Natural killer cell (primary cell): ENCODE measurements at regions not wholly inside any gene's neighbourhood (a gene's known extent, or its start where the extent isn't known, plus 50 kb on each side); places are given as distances from the start of the nearest gene placed in this dataset.

Source experiments
- ATAC-seq, 3 donors: fragments of 150-1000 bp in 2 of 3; fragments of 200-7000 bp in 1 of 3; cut with Tn5 transposase; 1 replicate in 1 of 3; 2 replicates in 2 of 3; pipeline ENCODE4 v1.10.0; 2021; ENCODE audit warnings: mild to moderate bottlenecking in 2 of 3, moderate library complexity in 2 of 3
- DNase-seq, 2 donors: peaks; one replicate each; pipeline versions ENCODE4 v3.0.0 to v3.0.0-alpha.2; 2013 to 2021; ENCODE audit warnings: mixed read lengths in 1 of 2
- H3K27ac ChIP-seq: one replicate; pipeline ENCODE4 v1.5.1; 2013; ENCODE audit warnings: mild to moderate bottlenecking, low read length
- H3K27me3 ChIP-seq: one replicate; pipeline ENCODE4 v1.6.1; 2013; ENCODE audit warnings: low read length; ENCODE audit not compliant: control insufficient read depth, insufficient read depth
- H3K36me3 ChIP-seq: one replicate; pipeline ENCODE4 v1.6.1; 2013; ENCODE audit warnings: low read length; ENCODE audit not compliant: control insufficient read depth, insufficient read depth
- H3K4me1 ChIP-seq: one replicate; pipeline ENCODE4 v1.6.1; 2013; ENCODE audit warnings: low read length; ENCODE audit not compliant: control insufficient read depth, insufficient read depth
- H3K4me3 ChIP-seq: one replicate; pipeline ENCODE4 v1.5.1; 2013; ENCODE audit warnings: low read length
- H3K9me3 ChIP-seq: one replicate; pipeline ENCODE4 v1.6.1; 2013; ENCODE audit warnings: low read length; ENCODE audit not compliant: control insufficient read depth, insufficient read depth
- H3K27ac Mint-ChIP-seq, 2 donors: one replicate each; pipeline ENCODE4 v1.8.0; 2022; ENCODE audit warnings: mild to moderate bottlenecking in 2 of 2, mixed read lengths in 2 of 2, moderate library complexity in 1 of 2
- H3K27me3 Mint-ChIP-seq, 2 donors: one replicate each; pipeline ENCODE4 v1.8.0; 2022; ENCODE audit warnings: low read depth in 2 of 2, mixed read lengths in 2 of 2
- H3K36me3 Mint-ChIP-seq: one replicate; pipeline ENCODE4 v1.8.0; 2022; ENCODE audit warnings: mixed read lengths
- H3K4me1 Mint-ChIP-seq, 2 donors: one replicate each; pipeline ENCODE4 v1.8.0; 2022; ENCODE audit warnings: mixed read lengths in 2 of 2
- H3K4me3 Mint-ChIP-seq: one replicate; pipeline ENCODE4 v1.8.0; 2022; ENCODE audit warnings: mild to moderate bottlenecking, moderate library complexity, mixed read lengths
- H3K9me3 Mint-ChIP-seq, 2 donors: one replicate each; pipeline ENCODE4 v1.8.0; 2022; ENCODE audit warnings: mixed read lengths in 2 of 2
- WGBS: methylation state at CpG from one replicate; pipeline ENCODE4 v1.1.7; 2013; ENCODE audit warnings: missing lambda C conversion rate; ENCODE audit not compliant: insufficient coverage; 5-methylcytosine and 5-hydroxymethylcytosine counted together
- intact Hi-C: fragments of 100-400 bp; cut with micrococcal nuclease; formaldehyde crosslinking; loops from one replicate; pipeline ENCODE4 v1.14.2; 2022
- TF ChIP-seq, protein P1 (sequence below): fragments of 200-600 bp; IDR thresholded peaks from one replicate; pipeline ENCODE4 v1.8.0; 2022; ENCODE audit warnings: antibody characterized with exemption

- ATAC-seq (no peak), DNase-seq (no peak)
- WGBS, result no CpG with 5 or more reads among the region's 2 CpGs
- Histone ChIP-seq H3K36me3 (no peaks in the 10 kb centered on the region), H3K9me3 (peaks cover 2% of the 10 kb centered on the region), H3K4me1 (no peaks in the 10 kb centered on the region), H3K4me3 (no peak overlapping the region), H3K27me3 (no peaks in the 10 kb centered on the region), H3K27ac (no peak overlapping the region)
- intact Hi-C loops, result no loop called here
- no peaks in the 10 kb centered on the region for H3K36me3 Mint-ChIP-seq
- no peaks in the 10 kb centered on the region for H3K4me1 Mint-ChIP-seq
- TF ChIP-seq, protein P1, sequence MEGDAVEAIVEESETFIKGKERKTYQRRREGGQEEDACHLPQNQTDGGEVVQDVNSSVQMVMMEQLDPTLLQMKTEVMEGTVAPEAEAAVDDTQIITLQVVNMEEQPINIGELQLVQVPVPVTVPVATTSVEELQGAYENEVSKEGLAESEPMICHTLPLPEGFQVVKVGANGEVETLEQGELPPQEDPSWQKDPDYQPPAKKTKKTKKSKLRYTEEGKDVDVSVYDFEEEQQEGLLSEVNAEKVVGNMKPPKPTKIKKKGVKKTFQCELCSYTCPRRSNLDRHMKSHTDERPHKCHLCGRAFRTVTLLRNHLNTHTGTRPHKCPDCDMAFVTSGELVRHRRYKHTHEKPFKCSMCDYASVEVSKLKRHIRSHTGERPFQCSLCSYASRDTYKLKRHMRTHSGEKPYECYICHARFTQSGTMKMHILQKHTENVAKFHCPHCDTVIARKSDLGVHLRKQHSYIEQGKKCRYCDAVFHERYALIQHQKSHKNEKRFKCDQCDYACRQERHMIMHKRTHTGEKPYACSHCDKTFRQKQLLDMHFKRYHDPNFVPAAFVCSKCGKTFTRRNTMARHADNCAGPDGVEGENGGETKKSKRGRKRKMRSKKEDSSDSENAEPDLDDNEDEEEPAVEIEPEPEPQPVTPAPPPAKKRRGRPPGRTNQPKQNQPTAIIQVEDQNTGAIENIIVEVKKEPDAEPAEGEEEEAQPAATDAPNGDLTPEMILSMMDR, result no peak
- H3K27ac Mint-ChIP-seq, result no peak overlapping the region
- no peaks in the 10 kb centered on the region for H3K27me3 Mint-ChIP-seq
- H3K9me3 Mint-ChIP-seq, result peaks cover 16 to 19% of the 10 kb centered on the region in 2 donors
- H3K4me3 Mint-ChIP-seq, result no peak overlapping the region
These were observed 240.0 kb downstream of the DIO2 start for GRCh38 chr14:79971330-79971729.

- H3K4me1 ChIP-seq, result no peaks in the 10 kb centered on the region
- intact Hi-C loops, result no loop called here
- H3K27ac ChIP-seq, result no peak overlapping the region
- DNase-seq (no peak), ATAC-seq (no peak)
- no peaks in the 10 kb centered on the region for H3K27me3 ChIP-seq
- WGBS, result no CpG with 5 or more reads among the region's 2 CpGs
- TF ChIP-seq, protein P1, result no peak
- no peak overlapping the region for H3K4me3 Mint-ChIP-seq
- no peaks in the 10 kb centered on the region for H3K36me3 Mint-ChIP-seq
- no peak overlapping the region for H3K4me3 ChIP-seq
- H3K27ac Mint-ChIP-seq, result no peak overlapping the region
- no peaks in the 10 kb centered on the region for H3K9me3 ChIP-seq
- H3K4me1 Mint-ChIP-seq, result no peaks in the 10 kb centered on the region
- H3K9me3 Mint-ChIP-seq, result peaks cover 13 to 16% of the 10 kb centered on the region in 2 donors
- H3K27me3 Mint-ChIP-seq, result no peaks in the 10 kb centered on the region
- H3K36me3 ChIP-seq, result no peaks in the 10 kb centered on the region
These were observed 243.9 kb downstream of the DIO2 start for GRCh38 chr14:79967453-79967852.

- Mint-ChIP-seq H3K4me3 (no peak overlapping the region), H3K27ac (no peak overlapping the region), H3K27me3 (no peaks in the 10 kb centered on the region), H3K4me1 (no peaks in the 10 kb centered on the region), H3K36me3 (no peaks in the 10 kb centered on the region), H3K9me3 (peaks cover 13 to 18% of the 10 kb centered on the region in 2 donors)
- Histone ChIP-seq H3K4me1 (no peaks in the 10 kb centered on the region), H3K36me3 (no peaks in the 10 kb centered on the region), H3K27ac (no peak overlapping the region), H3K9me3 (no peaks in the 10 kb centered on the region), H3K4me3 (no peak overlapping the region), H3K27me3 (no peaks in the 10 kb centered on the region)
- ATAC-seq (no peak), DNase-seq (no peak)
- intact Hi-C loops, result no loop called here
- TF ChIP-seq, protein P1, result no peak
These were observed 244.3 kb downstream of the DIO2 start for GRCh38 chr14:79967001-79967400.

GRCh38 chr14:79965896-79966295 lies 245.4 kb downstream of the DIO2 start:
- H3K27me3 Mint-ChIP-seq, result no peaks in the 10 kb centered on the region
- no peak overlapping the region for H3K4me3 Mint-ChIP-seq
- no peaks in the 10 kb centered on the region for H3K4me1 ChIP-seq

More at GRCh38 chr14:79965896-79966295, 245.4 kb downstream of the DIO2 start:
- WGBS, result 76% methylated on average over 2 of the region's 2 CpGs
- H3K9me3 ChIP-seq, result no peaks in the 10 kb centered on the region
- intact Hi-C loops, result no loop called here
- Mint-ChIP-seq H3K4me1 (no peaks in the 10 kb centered on the region), H3K27ac (no peak overlapping the region), H3K36me3 (no peaks in the 10 kb centered on the region), H3K9me3 (peaks cover 12 to 18% of the 10 kb centered on the region in 2 donors)
- DNase-seq (no peak), ATAC-seq (no peak)
- TF ChIP-seq, protein P1, result no peak
- H3K27me3 ChIP-seq, result no peaks in the 10 kb centered on the region
- H3K4me3 ChIP-seq, result no peak overlapping the region
- no peaks in the 10 kb centered on the region for H3K36me3 ChIP-seq
- H3K27ac ChIP-seq, result no peak overlapping the region
